Lower leg skin (tissue), 4 donors: ENCODE measurements at regions not wholly inside any gene's neighbourhood (a gene's known extent, or its start where the extent isn't known, plus 50 kb on each side); places are given as distances from the start of the nearest gene placed in this dataset.

Experiments
- DNase-seq, 2 donors: peaks; one replicate each; pipeline ENCODE4 v3.0.0-alpha.2; 2019; ENCODE audit warnings: low spot score in 2 of 2
- H3K4me3 ChIP-seq: fragments of 200-600 bp; sonication (generic); 2 replicates; pipeline ENCODE4 v1.5.1; 2017; ENCODE audit warnings: mild to moderate bottlenecking, low read depth; ENCODE audit not compliant: poor library complexity, severe bottlenecking
- POLR2A ChIP-seq, 2 donors: fragments of 450-650 bp; IDR thresholded peaks; one replicate each; pipeline ENCODE4 v1.6.1; 2016 to 2017; ENCODE audit warnings: antibody characterized with exemption in 2 of 2, mild to moderate bottlenecking in 1 of 2, moderate library complexity in 1 of 2
- WGBS, 2 donors: methylation state at CpG; one replicate each; pipeline ENCODE4 v1.1.5; 2018; 5-methylcytosine and 5-hydroxymethylcytosine counted together
- intact Hi-C: fragments of 100-400 bp; cut with DNase I; formaldehyde crosslinking; loops from one replicate; pipeline ENCODE4 v1.15.0; 2023; ENCODE audit warnings: low total_unique reads
- TF ChIP-seq, protein P1 (sequence below), 3 donors: fragments of 450-650 bp; IDR thresholded peaks; one replicate each; pipeline ENCODE4 v1.5.1; 2016; ENCODE audit warnings: antibody characterized with exemption in 3 of 3, mild to moderate bottlenecking in 3 of 3, moderate library complexity in 2 of 3

- DNase-seq: peak in 1 of 2 donors; percentile 84
- no peak overlapping the region for H3K4me3 ChIP-seq
- intact Hi-C loops: no loop called here
- WGBS, 2 donors: 13 to 15% methylated on average over 2 of the region's 2 CpGs
- TF ChIP-seq, protein P1, sequence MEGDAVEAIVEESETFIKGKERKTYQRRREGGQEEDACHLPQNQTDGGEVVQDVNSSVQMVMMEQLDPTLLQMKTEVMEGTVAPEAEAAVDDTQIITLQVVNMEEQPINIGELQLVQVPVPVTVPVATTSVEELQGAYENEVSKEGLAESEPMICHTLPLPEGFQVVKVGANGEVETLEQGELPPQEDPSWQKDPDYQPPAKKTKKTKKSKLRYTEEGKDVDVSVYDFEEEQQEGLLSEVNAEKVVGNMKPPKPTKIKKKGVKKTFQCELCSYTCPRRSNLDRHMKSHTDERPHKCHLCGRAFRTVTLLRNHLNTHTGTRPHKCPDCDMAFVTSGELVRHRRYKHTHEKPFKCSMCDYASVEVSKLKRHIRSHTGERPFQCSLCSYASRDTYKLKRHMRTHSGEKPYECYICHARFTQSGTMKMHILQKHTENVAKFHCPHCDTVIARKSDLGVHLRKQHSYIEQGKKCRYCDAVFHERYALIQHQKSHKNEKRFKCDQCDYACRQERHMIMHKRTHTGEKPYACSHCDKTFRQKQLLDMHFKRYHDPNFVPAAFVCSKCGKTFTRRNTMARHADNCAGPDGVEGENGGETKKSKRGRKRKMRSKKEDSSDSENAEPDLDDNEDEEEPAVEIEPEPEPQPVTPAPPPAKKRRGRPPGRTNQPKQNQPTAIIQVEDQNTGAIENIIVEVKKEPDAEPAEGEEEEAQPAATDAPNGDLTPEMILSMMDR (IDR thresholded peaks at IDR 0.05): no peak
- TF ChIP-seq POLR2A (IDR thresholded peaks at IDR 0.05): no peak
Observed at GRCh38 chr5:171622010-171622409, 163.6 kb upstream of the SMIM23 start.

GRCh38 chr5:171623107-171623506 lies 162.5 kb upstream of the SMIM23 start:
- intact Hi-C loops: no loop called here
- TF ChIP-seq, protein P1 (IDR thresholded peaks at IDR 0.05): no peak
- no peak for TF ChIP-seq POLR2A (IDR thresholded peaks at IDR 0.05)
- H3K4me3 ChIP-seq: no peak overlapping the region
- no peak for DNase-seq
- 76 to 95% methylated on average over 2 of the region's 2 CpGs for WGBS, 2 donors

DNA sequence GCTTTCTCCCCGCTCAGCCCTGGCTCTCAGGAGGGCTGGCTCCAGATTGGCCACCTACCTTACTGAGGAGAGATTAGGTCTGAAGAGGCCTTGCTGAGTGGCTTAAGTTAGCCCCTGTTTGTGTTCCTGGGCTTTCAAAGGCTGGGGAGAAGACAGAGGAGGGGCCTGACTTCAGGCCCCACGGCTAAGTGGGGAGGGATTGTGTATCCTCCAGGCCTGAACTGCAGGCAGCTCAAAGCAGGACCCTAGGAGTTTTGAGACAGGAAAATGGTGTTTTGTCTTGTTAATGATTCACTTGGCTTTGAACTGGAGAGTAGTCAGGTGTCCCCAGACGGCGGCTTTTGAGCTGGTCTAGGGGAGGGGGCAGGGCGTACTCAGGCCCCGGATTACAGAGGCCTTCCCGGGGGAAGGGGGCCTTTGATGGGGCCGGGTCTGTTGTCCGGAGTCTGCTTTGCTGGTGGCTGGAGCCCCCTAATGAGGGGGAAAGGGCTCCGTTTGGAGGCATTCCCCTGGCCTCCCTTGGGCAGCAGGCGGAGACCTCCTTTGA lies 162.0 kb upstream of the SMIM23 start:
- no peak overlapping the region for H3K4me3 ChIP-seq
- intact Hi-C loops: no loop called here
- peak in 1 of 2 donors; percentile 49 for DNase-seq
- WGBS, 2 donors: 71 to 85% methylated on average over 10 to 11 of the region's 11 CpGs
- TF ChIP-seq, protein P1 (IDR thresholded peaks at IDR 0.05): no peak
- TF ChIP-seq POLR2A (IDR thresholded peaks at IDR 0.05): no peak

GRCh38 chr5:171624396-171624795 lies 161.2 kb upstream of the SMIM23 start:
- no peak for TF ChIP-seq POLR2A (IDR thresholded peaks at IDR 0.05)
- TF ChIP-seq, protein P1 (IDR thresholded peaks at IDR 0.05): no peak
- intact Hi-C loops: no loop called here
- no peak overlapping the region for H3K4me3 ChIP-seq
- peak in 1 of 2 donors; percentile 14 for DNase-seq
- WGBS, 2 donors: 49% methylated on average over 5 of the region's 5 CpGs

GRCh38 chr5:171625646-171626045 lies 160.0 kb upstream of the SMIM23 start:
- TF ChIP-seq POLR2A (IDR thresholded peaks at IDR 0.05): no peak
- TF ChIP-seq, protein P1 (IDR thresholded peaks at IDR 0.05): no peak
- no peak overlapping the region for H3K4me3 ChIP-seq
- intact Hi-C loops: no loop called here
- WGBS, 2 donors: 72 to 80% methylated on average over 10 of the region's 10 CpGs
- DNase-seq: peak in 1 of 2 donors; percentile 67
